Brain microvascular endothelial cell (primary cell): ENCODE measurements at regions not wholly inside any gene's neighbourhood (a gene's known extent, or its start where the extent isn't known, plus 50 kb on each side); places are given as distances from the start of the nearest gene placed in this dataset.

ENCODE experiments used
- DNase-seq: peaks from one replicate; pipeline ENCODE4 v3.0.0-alpha.2; 2020
- H3K27ac ChIP-seq: fragments of 250-450 bp; sonication (Bioruptor Pico); 2 replicates; pipeline ENCODE4 v1.5.1; 2020; ENCODE audit warnings: mild to moderate bottlenecking, moderate library complexity
- H3K27me3 ChIP-seq: fragments of 250-450 bp; sonication (Bioruptor Pico); replicated peaks from 2 replicates; pipeline ENCODE4 v1.5.1; 2020; ENCODE audit warnings: mild to moderate bottlenecking
- H3K36me3 ChIP-seq: fragments of 250-450 bp; sonication (Bioruptor Pico); replicated peaks from 2 replicates; pipeline ENCODE4 v1.5.1; 2020; ENCODE audit warnings: mild to moderate bottlenecking
- H3K4me3 ChIP-seq: 2 replicates; pipeline ENCODE4 v1.5.1; 2011; ENCODE audit warnings: low read depth, mild to moderate bottlenecking, control low read depth, low read length, moderate library complexity
- CTCF ChIP-seq: IDR thresholded peaks from 2 replicates; pipeline ENCODE4 v1.5.1; 2011; ENCODE audit warnings: low read depth, mild to moderate bottlenecking, moderate library complexity, low read length, control low read depth, inconsistent platforms; ENCODE audit errors: missing control alignments
- in situ Hi-C: cut with HindIII; loops from 2 replicates; pipeline ENCODE4 v1.10.0; 2017; ENCODE audit warnings: low sequenced_read_pairs, low pct_ligation_motif_present

- DNase-seq = no peak
- in situ Hi-C loops = no loop called here
- TF ChIP-seq CTCF = no peak
- Histone ChIP-seq H3K36me3 (no peaks in the 10 kb centered on the region), H3K27me3 (no peaks in the 10 kb centered on the region), H3K27ac (no peak overlapping the region), H3K4me3 (no peak overlapping the region)
Measured at GRCh38 chr2:154941379-154941778, 242.9 kb downstream of the KCNJ3 start.

DNA sequence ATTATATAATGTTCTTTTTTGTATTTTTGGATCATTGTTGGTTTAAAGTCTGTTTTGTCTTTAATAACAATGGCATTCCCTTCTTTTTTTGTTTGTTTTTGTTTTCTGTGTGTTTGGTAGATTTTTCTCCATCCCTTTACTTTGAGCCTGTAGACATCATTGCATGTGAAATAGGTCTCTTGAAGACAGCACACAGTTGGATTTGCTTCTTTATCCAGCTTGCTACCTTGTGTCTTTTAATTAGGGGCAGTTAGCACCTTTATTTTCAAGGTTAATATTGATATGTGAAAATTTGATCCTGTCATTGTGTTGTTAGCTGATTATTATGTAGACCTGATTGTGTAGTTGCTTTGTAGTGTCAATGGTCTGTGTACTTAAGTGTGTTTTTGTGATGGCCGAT, 235.7 kb downstream of the KCNJ3 start:
- Histone ChIP-seq H3K27ac (no peak overlapping the region), H3K36me3 (no peaks in the 10 kb centered on the region), H3K4me3 (no peak overlapping the region), H3K27me3 (no peaks in the 10 kb centered on the region)
- no peak for DNase-seq
- in situ Hi-C loops = no loop called here
- TF ChIP-seq CTCF = no peak

- Histone ChIP-seq H3K27me3 (no peaks in the 10 kb centered on the region), H3K27ac (no peak overlapping the region), H3K4me3 (no peak overlapping the region), H3K36me3 (no peaks in the 10 kb centered on the region)
- TF ChIP-seq CTCF = no peak
- in situ Hi-C loops = no loop called here
- no peak for DNase-seq
Measured at GRCh38 chr2:154924531-154924930, 226.0 kb downstream of the KCNJ3 start.

DNA sequence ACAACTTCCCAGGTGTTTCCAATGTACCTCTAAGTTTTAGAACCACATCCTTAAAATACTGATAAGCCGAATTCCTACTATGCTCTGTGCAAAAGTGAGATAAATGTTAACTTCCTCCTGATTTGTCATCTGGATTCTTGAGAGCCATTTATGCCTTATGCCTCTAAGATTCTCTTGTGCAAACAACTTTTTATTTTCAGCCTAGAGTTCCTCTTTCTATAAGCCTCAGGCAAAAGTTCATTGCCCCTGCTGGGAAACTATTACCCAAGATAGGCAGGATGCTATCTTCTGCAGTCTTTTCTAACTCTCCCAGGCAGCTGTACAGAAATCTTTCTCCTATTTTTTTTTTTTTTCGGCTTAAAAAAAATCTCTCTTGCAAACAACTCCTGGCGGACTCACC, 216.1 kb downstream of the KCNJ3 start:
- TF ChIP-seq CTCF = no peak
- H3K27me3 ChIP-seq = no peaks in the 10 kb centered on the region
- H3K27ac ChIP-seq = no peak overlapping the region
- in situ Hi-C loops = no loop called here
- DNase-seq = no peak
- H3K36me3 ChIP-seq = no peaks in the 10 kb centered on the region
- H3K4me3 ChIP-seq = no peak overlapping the region

- Histone ChIP-seq H3K36me3 (no peaks in the 10 kb centered on the region), H3K27me3 (no peaks in the 10 kb centered on the region), H3K4me3 (no peak overlapping the region), H3K27ac (no peak overlapping the region)
- TF ChIP-seq CTCF = no peak
- DNase-seq = no peak
- in situ Hi-C loops = no loop called here
Measured at GRCh38 chr2:154912215-154912614, 213.7 kb downstream of the KCNJ3 start.

DNA sequence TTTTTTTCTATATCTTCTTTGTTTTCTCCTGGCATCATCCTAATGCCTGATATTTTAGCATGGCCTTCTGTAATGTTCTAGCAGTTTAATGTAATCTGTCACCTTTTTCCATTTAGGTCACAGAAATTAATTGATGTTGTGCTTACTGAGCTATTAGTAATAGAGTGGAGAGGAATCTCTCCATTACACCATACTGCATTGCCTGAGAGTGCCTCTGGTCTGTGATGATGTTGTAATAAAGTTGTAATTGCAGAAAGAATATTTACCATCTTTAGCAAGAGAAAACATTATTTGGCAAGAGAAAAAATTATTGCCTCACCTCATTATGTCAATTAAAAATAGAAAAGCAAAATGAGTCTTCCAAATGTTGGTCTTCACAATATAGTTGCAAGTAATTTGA, 213.2 kb downstream of the KCNJ3 start:
- H3K27me3 ChIP-seq = no peaks in the 10 kb centered on the region
- TF ChIP-seq CTCF = no peak
- DNase-seq = no peak
- H3K27ac ChIP-seq = no peak overlapping the region
- H3K36me3 ChIP-seq = no peaks in the 10 kb centered on the region
- in situ Hi-C loops = no loop called here
- no peak overlapping the region for H3K4me3 ChIP-seq
